ENCODE measurements at regions not wholly inside any gene's neighbourhood (a gene's known extent, or its start where the extent isn't known, plus 50 kb on each side); places are given as distances from the start of the nearest gene placed in this dataset.

DNA sequence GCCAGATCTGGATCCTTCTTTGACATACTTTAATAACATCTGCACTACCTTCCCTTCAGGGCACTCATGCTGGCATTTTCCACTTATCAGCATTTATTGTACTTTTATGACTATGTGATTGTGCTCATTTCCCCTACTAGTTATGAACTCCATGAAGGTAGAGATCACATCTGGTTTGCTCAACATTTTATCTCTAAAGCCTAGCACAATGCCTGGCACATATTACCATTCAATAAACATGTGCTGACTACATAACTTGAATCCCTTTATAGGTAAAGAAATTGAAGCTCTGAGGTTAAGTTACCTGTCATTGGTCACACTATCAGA is 221.2 kb downstream of the HHIPL2 start:
- H3K27ac ChIP-seq, result no peak overlapping the region
- no peaks in the 10 kb centered on the region for H3K27me3 ChIP-seq (replicated peaks; ENCODE audit: insufficient read depth)
- no peak overlapping the region for H3K4me3 ChIP-seq
- H3K36me3 ChIP-seq, result no peaks in the 10 kb centered on the region
- no peak for DNase-seq (ENCODE audit: low spot score)
- no peaks in the 10 kb centered on the region for H3K4me1 ChIP-seq (replicated peaks)
- TF ChIP-seq POLR2AphosphoS5 (IDR thresholded peaks at IDR 0.05), result no peak
- no peak for TF ChIP-seq POLR2A (IDR thresholded peaks at IDR 0.05)
- TF ChIP-seq, protein P1, sequence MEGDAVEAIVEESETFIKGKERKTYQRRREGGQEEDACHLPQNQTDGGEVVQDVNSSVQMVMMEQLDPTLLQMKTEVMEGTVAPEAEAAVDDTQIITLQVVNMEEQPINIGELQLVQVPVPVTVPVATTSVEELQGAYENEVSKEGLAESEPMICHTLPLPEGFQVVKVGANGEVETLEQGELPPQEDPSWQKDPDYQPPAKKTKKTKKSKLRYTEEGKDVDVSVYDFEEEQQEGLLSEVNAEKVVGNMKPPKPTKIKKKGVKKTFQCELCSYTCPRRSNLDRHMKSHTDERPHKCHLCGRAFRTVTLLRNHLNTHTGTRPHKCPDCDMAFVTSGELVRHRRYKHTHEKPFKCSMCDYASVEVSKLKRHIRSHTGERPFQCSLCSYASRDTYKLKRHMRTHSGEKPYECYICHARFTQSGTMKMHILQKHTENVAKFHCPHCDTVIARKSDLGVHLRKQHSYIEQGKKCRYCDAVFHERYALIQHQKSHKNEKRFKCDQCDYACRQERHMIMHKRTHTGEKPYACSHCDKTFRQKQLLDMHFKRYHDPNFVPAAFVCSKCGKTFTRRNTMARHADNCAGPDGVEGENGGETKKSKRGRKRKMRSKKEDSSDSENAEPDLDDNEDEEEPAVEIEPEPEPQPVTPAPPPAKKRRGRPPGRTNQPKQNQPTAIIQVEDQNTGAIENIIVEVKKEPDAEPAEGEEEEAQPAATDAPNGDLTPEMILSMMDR (IDR thresholded peaks at IDR 0.05), result no peak
- intact Hi-C loops (cut with DNase I), result no loop called here
- no peaks in the 10 kb centered on the region for H3K9me3 ChIP-seq

DNA sequence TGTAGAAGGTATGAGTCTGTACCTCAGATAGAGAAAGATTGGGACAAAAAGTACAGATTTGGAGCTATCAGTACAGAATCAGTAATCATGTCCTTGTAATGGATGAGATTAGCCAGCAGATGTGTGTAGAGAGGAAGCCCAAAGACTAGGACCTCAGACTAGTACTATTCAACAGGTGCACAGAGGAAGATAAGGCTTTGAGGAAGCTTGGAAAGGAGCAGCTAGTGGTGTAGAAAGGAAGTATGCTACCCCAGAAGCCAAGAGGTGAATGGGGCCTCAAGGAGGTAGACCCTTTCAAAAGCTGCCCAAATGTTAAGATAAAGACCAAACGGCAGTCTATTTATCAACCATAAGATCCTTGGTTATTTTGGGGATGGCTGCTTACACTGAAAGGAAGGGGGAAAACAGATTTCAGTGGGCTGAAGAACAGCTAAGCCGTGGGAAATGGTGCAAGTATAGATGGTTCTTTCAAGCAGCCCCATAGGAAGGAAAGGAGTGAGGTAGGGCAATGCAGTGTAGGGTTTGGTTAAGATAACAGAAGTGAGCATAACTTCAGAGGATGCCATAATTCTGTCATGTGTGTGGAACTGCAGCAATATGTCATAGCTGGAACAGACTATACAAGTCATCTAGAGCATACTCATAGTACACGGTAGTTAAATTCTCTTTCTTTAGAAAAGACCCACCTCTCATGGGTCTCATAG is 221.7 kb downstream of the HHIPL2 start:
- intact Hi-C loops (cut with DNase I), result no loop called here
- no peak overlapping the region for H3K27ac ChIP-seq
- H3K4me1 ChIP-seq (replicated peaks), result no peaks in the 10 kb centered on the region
- H3K9me3 ChIP-seq, result no peaks in the 10 kb centered on the region
- H3K27me3 ChIP-seq (replicated peaks; ENCODE audit: insufficient read depth), result no peaks in the 10 kb centered on the region
- H3K4me3 ChIP-seq, result no peak overlapping the region
- 69% methylated on average over 3 of the region's 3 CpGs for WGBS
- no peak for DNase-seq (ENCODE audit: low spot score)
- no peaks in the 10 kb centered on the region for H3K36me3 ChIP-seq
- TF ChIP-seq POLR2A (IDR thresholded peaks at IDR 0.05), result no peak
- TF ChIP-seq POLR2AphosphoS5 (IDR thresholded peaks at IDR 0.05), result no peak
- TF ChIP-seq, protein P1 (IDR thresholded peaks at IDR 0.05), result no peak

DNA sequence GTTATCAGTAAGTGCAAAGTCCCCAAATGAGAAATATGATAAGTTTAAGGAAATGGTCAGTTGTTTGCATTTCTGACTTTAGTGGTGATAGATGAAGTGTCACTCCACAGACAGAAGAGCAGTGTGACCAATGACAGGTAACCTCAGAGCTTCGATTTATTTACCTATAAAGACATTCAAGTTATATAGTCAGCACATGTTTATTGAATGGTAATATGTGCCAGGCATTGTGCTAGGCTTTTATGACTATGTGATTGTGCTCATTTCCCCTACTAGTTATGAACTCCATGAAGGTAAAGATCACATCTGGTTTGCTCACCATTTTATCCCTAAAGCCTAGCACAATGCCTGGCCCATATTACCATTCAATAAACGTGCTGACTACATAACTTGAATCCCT is 222.4 kb downstream of the HHIPL2 start:
- Histone ChIP-seq H3K36me3 (no peaks in the 10 kb centered on the region), H3K27ac (no peak overlapping the region), H3K27me3 (replicated peaks; ENCODE audit: insufficient read depth) (no peaks in the 10 kb centered on the region), H3K4me1 (replicated peaks) (no peaks in the 10 kb centered on the region), H3K9me3 (no peaks in the 10 kb centered on the region), H3K4me3 (no peak overlapping the region)
- no peak for DNase-seq (ENCODE audit: low spot score)
- TF ChIP-seq, protein P1 (IDR thresholded peaks at IDR 0.05), result no peak
- no peak for TF ChIP-seq POLR2A (IDR thresholded peaks at IDR 0.05)
- intact Hi-C loops (cut with DNase I), result no loop called here
- WGBS, result 65% methylated on average over 2 of the region's 2 CpGs

DNA sequence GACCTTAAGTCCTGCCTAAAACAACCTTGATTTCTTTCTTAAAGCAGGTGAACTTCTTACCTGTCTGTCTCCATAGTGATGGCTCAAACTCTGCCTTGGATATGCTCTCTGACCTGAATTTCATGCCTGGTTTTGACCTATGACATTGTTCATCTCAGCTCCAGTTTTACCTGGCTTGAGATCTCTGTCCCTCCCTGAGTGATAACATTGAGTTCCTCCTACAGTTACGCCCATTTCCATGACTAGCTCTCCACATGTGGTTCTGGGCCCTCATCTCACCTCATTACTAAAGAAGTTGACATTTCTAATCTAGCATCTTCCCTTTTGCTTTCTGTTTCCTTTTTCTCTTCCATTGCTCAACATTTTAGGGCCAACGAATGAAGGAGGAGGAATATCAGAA is 233.1 kb downstream of the HHIPL2 start:
- DNase-seq (ENCODE audit: low spot score), result no peak
- TF ChIP-seq POLR2AphosphoS5 (IDR thresholded peaks at IDR 0.05) (no peak), POLR2A (IDR thresholded peaks at IDR 0.05) (no peak)
- TF ChIP-seq, protein P1 (IDR thresholded peaks at IDR 0.05), result no peak
- Histone ChIP-seq H3K36me3 (no peaks in the 10 kb centered on the region), H3K4me1 (replicated peaks) (no peaks in the 10 kb centered on the region), H3K9me3 (no peaks in the 10 kb centered on the region), H3K4me3 (no peak overlapping the region), H3K27me3 (replicated peaks; ENCODE audit: insufficient read depth) (no peaks in the 10 kb centered on the region), H3K27ac (no peak overlapping the region)
- 87% methylated on average over 2 of the region's 2 CpGs for WGBS
- intact Hi-C loops (cut with DNase I), result no loop called here

DNA sequence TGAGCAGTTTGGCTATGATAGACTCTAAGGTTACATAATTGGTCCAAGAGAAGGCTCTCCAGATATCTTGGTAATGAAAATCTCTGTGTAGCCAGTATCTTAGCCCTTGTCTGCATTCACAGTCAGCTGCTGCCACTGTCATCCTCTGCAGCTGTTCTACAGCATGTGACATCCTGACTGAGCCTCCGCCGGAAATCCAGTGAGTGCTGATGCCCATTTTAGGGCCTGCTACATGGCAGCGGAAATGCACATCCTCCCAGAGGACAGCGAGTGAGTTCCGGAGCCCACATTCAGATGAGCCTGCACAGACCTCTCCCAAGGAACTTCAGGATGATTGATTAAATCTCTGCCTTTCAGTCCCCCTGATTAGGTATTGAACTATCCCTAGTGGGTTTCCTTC is 237.1 kb downstream of the HHIPL2 start:
- H3K9me3 ChIP-seq, result no peaks in the 10 kb centered on the region
- DNase-seq (ENCODE audit: low spot score), result no peak
- intact Hi-C loops (cut with DNase I), result no loop called here
- no peaks in the 10 kb centered on the region for H3K27me3 ChIP-seq (replicated peaks; ENCODE audit: insufficient read depth)
- TF ChIP-seq, protein P1 (IDR thresholded peaks at IDR 0.05), result no peak
- TF ChIP-seq POLR2AphosphoS5 (IDR thresholded peaks at IDR 0.05) (no peak), POLR2A (IDR thresholded peaks at IDR 0.05) (no peak)
- WGBS, result 89% methylated on average over 5 of the region's 5 CpGs
- no peaks in the 10 kb centered on the region for H3K4me1 ChIP-seq (replicated peaks)
- H3K4me3 ChIP-seq, result no peak overlapping the region
- H3K36me3 ChIP-seq, result no peaks in the 10 kb centered on the region
- no peak overlapping the region for H3K27ac ChIP-seq

Measured in prostate gland (tissue), 2 donors.